Hepatocyte (in vitro differentiated cells): ENCODE measurements at regions not wholly inside any gene's neighbourhood (a gene's known extent, or its start where the extent isn't known, plus 50 kb on each side); places are given as distances from the start of the nearest gene placed in this dataset.

Source experiments
- DNase-seq: peaks from one replicate; pipeline ENCODE4 v3.0.0-alpha.2; 2016; ENCODE audit warnings: low spot score
- H2AFZ ChIP-seq: fragments of 200-600 bp; sonication (generic); 2 replicates; pipeline ENCODE4 v1.6.0; 2016; ENCODE audit warnings: antibody characterized with exemption, mild to moderate bottlenecking
- H3K27ac ChIP-seq: fragments of 200-600 bp; sonication (generic); 2 replicates; pipeline ENCODE4 v1.5.1; 2016; ENCODE audit warnings: mild to moderate bottlenecking
- H3K27me3 ChIP-seq: fragments of 200-600 bp; sonication (generic); 2 replicates; pipeline ENCODE4 v1.6.1; 2016
- H3K36me3 ChIP-seq: fragments of 200-600 bp; sonication (generic); replicated peaks from 2 replicates; pipeline ENCODE4 v1.5.1; 2016; ENCODE audit warnings: low read depth; ENCODE audit not compliant: insufficient read depth
- H3K4me1 ChIP-seq: fragments of 200-600 bp; sonication (generic); 2 replicates; pipeline ENCODE4 v1.5.1; 2016; ENCODE audit warnings: mild to moderate bottlenecking, moderate library complexity; ENCODE audit not compliant: insufficient read depth
- H3K4me2 ChIP-seq: fragments of 200-600 bp; sonication (generic); 2 replicates; pipeline ENCODE4 v1.6.0; 2016
- H3K4me3 ChIP-seq: fragments of 200-600 bp; sonication (generic); 2 replicates; pipeline ENCODE4 v1.5.1; 2016; ENCODE audit warnings: mild to moderate bottlenecking
- H3K79me2 ChIP-seq: fragments of 200-600 bp; sonication (generic); 2 replicates; pipeline ENCODE4 v1.6.0; 2017; ENCODE audit warnings: mild to moderate bottlenecking
- H3K9me2 ChIP-seq: fragments of 200-600 bp; sonication (generic); replicated peaks from 2 replicates; pipeline ENCODE4 v1.6.0; 2017; ENCODE audit warnings: mild to moderate bottlenecking; ENCODE audit not compliant: insufficient read depth
- H3K9me3 ChIP-seq: fragments of 200-600 bp; sonication (generic); 2 replicates; pipeline ENCODE4 v1.5.1; 2016; ENCODE audit warnings: low read depth, mild to moderate bottlenecking
- H4K20me1 ChIP-seq: fragments of 200-600 bp; sonication (generic); 2 replicates; pipeline ENCODE4 v1.6.0; 2016; ENCODE audit warnings: mild to moderate bottlenecking; ENCODE audit not compliant: insufficient read depth, poor library complexity, severe bottlenecking
- CTCF ChIP-seq: fragments of 200-600 bp; sonication (generic); IDR thresholded peaks from 2 replicates; pipeline ENCODE4 v1.5.1; 2016; ENCODE audit warnings: antibody characterized with exemption, mild to moderate bottlenecking; ENCODE audit not compliant: poor library complexity
- EZH2 ChIP-seq: fragments of 200-600 bp; sonication (generic); IDR thresholded peaks from 2 replicates; pipeline ENCODE4 v1.6.1; 2016; ENCODE audit warnings: antibody characterized with exemption, mild to moderate bottlenecking, borderline replicate concordance
- EZH2phosphoT487 ChIP-seq: fragments of 200-600 bp; sonication (generic); IDR thresholded peaks from one replicate; pipeline ENCODE4 v1.6.1; 2018; ENCODE audit warnings: antibody characterized with exemption, mild to moderate bottlenecking, low read depth, moderate library complexity; ENCODE audit not compliant: unreplicated experiment, severe bottlenecking
- WGBS: methylation state at CpG from one replicate; pipeline ENCODE4 v1.1.6; 2016; ENCODE audit warnings: low lambda C conversion rate; ENCODE audit errors: missing lambda C conversion rate; 5-methylcytosine and 5-hydroxymethylcytosine counted together

- H3K27ac ChIP-seq = no peak overlapping the region
- WGBS = 58% methylated on average over 7 of the region's 7 CpGs
- H3K79me2 ChIP-seq = no peaks in the 10 kb centered on the region
- peak; percentile 16 for DNase-seq
- H3K4me1 ChIP-seq = no peaks in the 10 kb centered on the region
- TF ChIP-seq EZH2 (no peak), CTCF (no peak), EZH2phosphoT487 (no peak)
- H4K20me1 ChIP-seq = no peaks in the 10 kb centered on the region
- H2AFZ ChIP-seq = no peak overlapping the region
- no peak overlapping the region for H3K4me2 ChIP-seq
- no peaks in the 10 kb centered on the region for H3K36me3 ChIP-seq
- H3K9me3 ChIP-seq = no peaks in the 10 kb centered on the region
- no peak overlapping the region for H3K4me3 ChIP-seq
- H3K27me3 ChIP-seq = no peaks in the 10 kb centered on the region
- H3K9me2 ChIP-seq = no peaks in the 10 kb centered on the region
Measured at GRCh38 chr16:5551909-5552308, 454.3 kb upstream of the EEF2KMT start.

GRCh38 chr16:5549802-5550201 is 452.2 kb upstream of the EEF2KMT start:
- no peak overlapping the region for H2AFZ ChIP-seq
- H3K4me3 ChIP-seq = no peak overlapping the region
- H3K27ac ChIP-seq = no peak overlapping the region
- H3K4me2 ChIP-seq = no peak overlapping the region
- TF ChIP-seq CTCF = no peak
- no peak for TF ChIP-seq EZH2
- TF ChIP-seq EZH2phosphoT487 = no peak
- H3K79me2 ChIP-seq = no peaks in the 10 kb centered on the region
- no peaks in the 10 kb centered on the region for H3K9me2 ChIP-seq
- no peak for DNase-seq
- H4K20me1 ChIP-seq = no peaks in the 10 kb centered on the region
- no peaks in the 10 kb centered on the region for H3K27me3 ChIP-seq
- no peaks in the 10 kb centered on the region for H3K4me1 ChIP-seq
- no peaks in the 10 kb centered on the region for H3K9me3 ChIP-seq
- WGBS = 78% methylated on average over 3 of the region's 3 CpGs
- H3K36me3 ChIP-seq = no peaks in the 10 kb centered on the region

GRCh38 chr16:5541356-5541755 is 443.8 kb upstream of the EEF2KMT start:
- no peaks in the 10 kb centered on the region for H3K9me3 ChIP-seq
- H3K9me2 ChIP-seq = no peaks in the 10 kb centered on the region
- H3K27ac ChIP-seq = no peak overlapping the region
- H3K79me2 ChIP-seq = no peaks in the 10 kb centered on the region
- 31% methylated on average over 3 of the region's 3 CpGs for WGBS
- TF ChIP-seq EZH2 = no peak
- no peak for TF ChIP-seq CTCF
- TF ChIP-seq EZH2phosphoT487 = no peak
- no peaks in the 10 kb centered on the region for H3K36me3 ChIP-seq
- DNase-seq = no peak
- H3K4me3 ChIP-seq = no peak overlapping the region
- H3K4me1 ChIP-seq = no peaks in the 10 kb centered on the region
- H3K27me3 ChIP-seq = no peaks in the 10 kb centered on the region
- H2AFZ ChIP-seq = no peak overlapping the region
- no peaks in the 10 kb centered on the region for H4K20me1 ChIP-seq
- H3K4me2 ChIP-seq = no peak overlapping the region

GRCh38 chr16:5537347-5537746 is 439.8 kb upstream of the EEF2KMT start:
- Histone ChIP-seq H3K36me3 (no peaks in the 10 kb centered on the region), H3K27ac (no peak overlapping the region)
- 97% methylated on average over 1 of the region's 1 CpG for WGBS

More at GRCh38 chr16:5537347-5537746, 439.8 kb upstream of the EEF2KMT start:
- Histone ChIP-seq H3K4me3 (no peak overlapping the region), H2AFZ (no peak overlapping the region), H3K9me2 (no peaks in the 10 kb centered on the region), H3K27me3 (no peaks in the 10 kb centered on the region), H4K20me1 (no peaks in the 10 kb centered on the region), H3K9me3 (no peaks in the 10 kb centered on the region), H3K4me1 (no peaks in the 10 kb centered on the region), H3K4me2 (no peak overlapping the region), H3K79me2 (no peaks in the 10 kb centered on the region)
- DNase-seq = no peak
- no peak for TF ChIP-seq CTCF
- no peak for TF ChIP-seq EZH2
- no peak for TF ChIP-seq EZH2phosphoT487
